GM12875 (cell line): ENCODE measurements at regions not wholly inside any gene's neighbourhood (a gene's known extent, or its start where the extent isn't known, plus 50 kb on each side); places are given as distances from the start of the nearest gene placed in this dataset.
"Not testable (repeated sequence)": the region's sequence is repeated elsewhere in the genome, so short reads cannot be mapped to it uniquely, and the experiment has no call there.

Experiments used
- H3K4me3 ChIP-seq: one replicate; pipeline ENCODE4 v1.5.1; 2011; ENCODE audit warnings: low read depth, low read length, control low read depth
- CTCF ChIP-seq: IDR thresholded peaks from 2 replicates; pipeline ENCODE4 v1.5.1; 2011; ENCODE audit warnings: low read depth, mild to moderate bottlenecking, control low read depth, inconsistent platforms, low read length, moderate library complexity, borderline replicate concordance; ENCODE audit not compliant: insufficient read depth

- H3K4me3 ChIP-seq, result no peak overlapping the region
- no peak for TF ChIP-seq CTCF
Observed at GRCh38 chr1:21385022-21385421, 54.9 kb upstream of the NBPF3 start.

GRCh38 chr1:21384620-21385019 is 55.3 kb upstream of the NBPF3 start:
- H3K4me3 ChIP-seq, result no peak overlapping the region
- TF ChIP-seq CTCF, result no peak

- TF ChIP-seq CTCF, result no peak
- no peak overlapping the region for H3K4me3 ChIP-seq
Observed at GRCh38 chr1:21383785-21384401, 56.0 kb upstream of the NBPF3 start.

GRCh38 chr1:21381354-21381753 is 58.6 kb upstream of the NBPF3 start:
- TF ChIP-seq CTCF, result no peak
- no peak overlapping the region for H3K4me3 ChIP-seq

GRCh38 chr1:21380147-21380546 is 59.8 kb upstream of the NBPF3 start:
- not testable (repeated sequence) for H3K4me3 ChIP-seq

GRCh38 chr1:21379571-21379970 is 60.4 kb upstream of the NBPF3 start:
- no peak overlapping the region for H3K4me3 ChIP-seq
- TF ChIP-seq CTCF, result no peak

GRCh38 chr1:21378705-21379494 is 61.0 kb upstream of the NBPF3 start:
- H3K4me3 ChIP-seq, result no peak overlapping the region
- TF ChIP-seq CTCF, result no peak

GRCh38 chr1:21372383-21372782 is 67.6 kb upstream of the NBPF3 start:
- H3K4me3 ChIP-seq, result no peak overlapping the region
- TF ChIP-seq CTCF, result no peak
